GM12891 (cell line): ENCODE measurements at regions not wholly inside any gene's neighbourhood (a gene's known extent, or its start where the extent isn't known, plus 50 kb on each side); places are given as distances from the start of the nearest gene placed in this dataset.

ENCODE experiments used
- POLR2A ChIP-seq: IDR thresholded peaks from 2 replicates; pipeline ENCODE4 v1.6.1; 2011; ENCODE audit warnings: low read depth, low read length, control low read depth
- POLR2AphosphoS5 ChIP-seq: IDR thresholded peaks from 2 replicates; pipeline ENCODE4 v1.6.1; 2011; ENCODE audit warnings: low read depth, low read length, control low read depth
- TAF1 ChIP-seq: IDR thresholded peaks from 2 replicates; pipeline ENCODE4 v1.6.1; 2011; ENCODE audit warnings: low read depth, low read length, control low read depth

DNA sequence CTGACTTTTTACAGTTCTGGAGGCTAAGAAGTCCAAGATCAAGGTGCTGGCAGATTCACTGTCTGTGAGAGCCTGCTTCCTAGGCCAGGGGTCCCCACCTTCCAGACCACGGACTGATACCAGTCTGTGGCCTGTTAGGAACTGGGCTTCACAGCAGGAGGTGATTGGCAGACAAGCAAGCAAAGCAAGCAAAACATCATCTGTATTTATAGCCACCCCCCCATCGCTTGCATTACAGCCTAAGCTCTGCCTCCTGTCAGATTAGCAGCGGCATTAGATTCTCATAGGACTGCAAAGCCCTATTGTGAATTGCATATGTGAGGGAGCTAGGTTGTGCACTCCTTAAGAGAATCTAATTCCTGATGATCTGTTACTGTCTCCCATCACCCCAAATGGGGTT, 194.7 kb upstream of the THRB start:
- TF ChIP-seq POLR2A, result no peak
- no peak for TF ChIP-seq POLR2AphosphoS5
- no peak for TF ChIP-seq TAF1
